K562 (cell line): ENCODE measurements at regions not wholly inside any gene's neighbourhood (a gene's known extent, or its start where the extent isn't known, plus 50 kb on each side); places are given as distances from the start of the nearest gene placed in this dataset.

ENCODE experiments used
- ATF4 ChIP-seq: fragments of 450-650 bp; formaldehyde crosslinking; IDR thresholded peaks from 2 replicates; pipeline ENCODE4 v1.4.0; 2022; ENCODE audit warnings: mild to moderate bottlenecking, moderate library complexity
- ATF7 ChIP-seq: fragments of 450-650 bp; IDR thresholded peaks from 2 replicates; pipeline ENCODE4 v1.7.1; 2014; ENCODE audit warnings: mild to moderate bottlenecking, moderate library complexity
- HMGXB4 ChIP-seq: sonication (generic); formaldehyde crosslinking; IDR thresholded peaks from 2 replicates; pipeline ENCODE4 v1.8.1; 2023; ENCODE audit warnings: mild to moderate bottlenecking, missing genetic modification reagents
- HNRNPLL ChIP-seq: fragments of 200-400 bp; formaldehyde crosslinking; IDR thresholded peaks from 2 replicates; pipeline ENCODE4 v1.6.1; 2017; ENCODE audit warnings: low read length, low read depth, mild to moderate bottlenecking; ENCODE audit not compliant: poor library complexity, severe bottlenecking
- HOMEZ ChIP-seq: fragments of 250-450 bp; sonication (Bioruptor Pico); IDR thresholded peaks from 2 replicates; pipeline ENCODE4 v1.4.0; 2020; ENCODE audit warnings: mild to moderate bottlenecking, moderate library complexity
- NCOA4 ChIP-seq: fragments of 450-650 bp; IDR thresholded peaks from 2 replicates; pipeline ENCODE4 v1.6.1; 2018; ENCODE audit warnings: mild to moderate bottlenecking; ENCODE audit not compliant: partially characterized antibody
- NFXL1 ChIP-seq: fragments of 450-650 bp; formaldehyde crosslinking; IDR thresholded peaks from 2 replicates; pipeline ENCODE4 v1.4.0; 2021; ENCODE audit warnings: mild to moderate bottlenecking
- SNAPC5 ChIP-seq: fragments of 250-450 bp; sonication (Bioruptor Pico); IDR thresholded peaks from 2 replicates; pipeline ENCODE4 v1.8.0; 2021; ENCODE audit warnings: moderate library complexity, mild to moderate bottlenecking, inconsistent platforms
- THAP12 ChIP-seq: fragments of 250-450 bp; sonication (Bioruptor Pico); IDR thresholded peaks from 2 replicates; pipeline ENCODE4 v1.9.0; 2021; ENCODE audit warnings: mild to moderate bottlenecking, inconsistent platforms
- ZBTB34 ChIP-seq: fragments of 250-450 bp; sonication (Bioruptor Pico); IDR thresholded peaks from 2 replicates; pipeline ENCODE4 v1.8.0; 2021; ENCODE audit warnings: mild to moderate bottlenecking, moderate library complexity
- ZNF134 ChIP-seq: fragments of 250-450 bp; sonication (Bioruptor Pico); conservative IDR thresholded peaks from 2 replicates; pipeline ENCODE4 v1.4.0; 2020

- TF ChIP-seq THAP12 (CRISPR knock-in tag) (no peak), ZBTB34 (CRISPR knock-in tag) (no peak), ATF4 (CRISPR knock-in tag) (peak; percentile 66), HOMEZ (CRISPR knock-in tag) (no peak), HMGXB4 (CRISPR knock-in tag) (peak; percentile 95), NFXL1 (peak; percentile 15; the same call in 1 of the 2 replicates), ZNF134 (0 out of 2 replicates have a peak, but pooled peaks have one; percentile 11), ATF7 (peak; percentile 98), HNRNPLL (peak; percentile 49), SNAPC5 (CRISPR knock-in tag) (no peak), NCOA4 (no peak)
Observed at GRCh38 chr6:27553123-27553904, 80.4 kb upstream of the ZNF184 start (continued).
